Skin of body (tissue), 1 donor: ENCODE measurements at regions not wholly inside any gene's neighbourhood (a gene's known extent, or its start where the extent isn't known, plus 50 kb on each side); places are given as distances from the start of the nearest gene placed in this dataset.
A peak's percentile ranks its signal among the peaks of the same experiment; 100 is the strongest.
"Not testable (repeated sequence)": the region's sequence is repeated elsewhere in the genome, so short reads cannot be mapped to it uniquely, and the experiment has no call there.

ENCODE experiments used
- DNase-seq: peaks from one replicate; lab custom pipeline; 2025; lab: John Stamatoyannopoulos, UW

- no peak for DNase-seq
Measured at GRCh38 chr10:8279598-8279997, 225.1 kb downstream of the GATA3 start.

DNA sequence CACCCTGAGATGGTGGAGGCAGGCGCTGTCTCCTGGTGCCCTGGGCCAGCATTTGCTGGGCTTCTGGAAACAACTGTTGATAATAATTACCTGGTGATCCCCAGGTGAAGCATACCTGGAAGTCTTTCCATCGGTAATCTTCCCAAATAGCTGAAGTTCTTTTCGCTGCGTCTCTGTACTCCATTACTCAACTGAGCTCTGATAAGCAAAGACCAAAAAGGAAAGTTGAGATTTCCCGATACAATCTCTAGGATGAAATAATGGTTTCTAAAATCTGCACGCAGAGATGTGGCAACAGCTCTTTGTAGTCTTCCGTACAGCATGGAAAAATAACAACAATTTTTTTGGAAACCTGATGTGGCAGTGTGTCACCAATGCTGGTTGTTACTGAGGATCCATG, 226.5 kb downstream of the GATA3 start:
- DNase-seq = no peak

GRCh38 chr10:8282340-8282739, 227.9 kb downstream of the GATA3 start:
- no peak for DNase-seq

- no peak for DNase-seq
Measured at GRCh38 chr10:8283166-8283905, 228.8 kb downstream of the GATA3 start.

DNA sequence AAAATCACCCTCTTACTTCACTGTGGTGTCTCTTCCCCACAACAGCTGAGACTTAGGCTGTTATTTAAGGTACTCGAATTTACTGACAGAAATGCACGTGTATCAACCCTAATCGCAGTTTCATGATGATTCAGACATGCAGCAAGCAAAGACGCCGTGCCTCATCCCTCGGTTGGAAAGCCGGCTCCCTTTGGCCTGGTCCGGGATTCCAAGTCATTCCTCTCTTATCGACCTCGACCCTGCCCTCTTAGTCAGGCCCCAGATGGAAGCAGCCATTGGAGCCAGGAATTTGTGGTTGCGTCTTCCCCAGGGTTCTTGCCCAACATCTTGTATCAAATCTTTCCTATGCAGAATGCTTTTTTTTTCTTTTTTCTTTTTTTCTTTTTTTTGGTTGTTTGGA, 229.5 kb downstream of the GATA3 start:
- no peak for DNase-seq

DNA sequence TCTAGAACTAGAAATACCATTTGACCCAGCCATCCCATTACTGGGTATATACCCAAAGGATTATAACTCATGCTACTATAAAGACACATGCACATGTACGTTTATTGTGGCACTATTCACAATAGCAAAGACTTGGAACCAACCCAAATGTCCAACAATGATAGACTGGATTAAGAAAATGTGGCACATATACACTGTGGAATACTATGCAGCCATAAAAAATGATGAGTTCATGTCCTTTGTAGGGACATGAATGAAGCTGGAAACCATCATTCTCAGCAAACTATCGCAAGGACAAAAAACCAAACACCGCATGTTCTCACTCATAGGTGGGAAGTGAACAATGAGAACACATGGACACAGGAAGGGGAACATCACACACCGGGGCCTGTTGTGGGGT, 231.5 kb downstream of the GATA3 start:
- DNase-seq = not testable (repeated sequence)

- DNase-seq = no peak
Measured at GRCh38 chr10:8288600-8288999, 234.1 kb downstream of the GATA3 start.

DNA sequence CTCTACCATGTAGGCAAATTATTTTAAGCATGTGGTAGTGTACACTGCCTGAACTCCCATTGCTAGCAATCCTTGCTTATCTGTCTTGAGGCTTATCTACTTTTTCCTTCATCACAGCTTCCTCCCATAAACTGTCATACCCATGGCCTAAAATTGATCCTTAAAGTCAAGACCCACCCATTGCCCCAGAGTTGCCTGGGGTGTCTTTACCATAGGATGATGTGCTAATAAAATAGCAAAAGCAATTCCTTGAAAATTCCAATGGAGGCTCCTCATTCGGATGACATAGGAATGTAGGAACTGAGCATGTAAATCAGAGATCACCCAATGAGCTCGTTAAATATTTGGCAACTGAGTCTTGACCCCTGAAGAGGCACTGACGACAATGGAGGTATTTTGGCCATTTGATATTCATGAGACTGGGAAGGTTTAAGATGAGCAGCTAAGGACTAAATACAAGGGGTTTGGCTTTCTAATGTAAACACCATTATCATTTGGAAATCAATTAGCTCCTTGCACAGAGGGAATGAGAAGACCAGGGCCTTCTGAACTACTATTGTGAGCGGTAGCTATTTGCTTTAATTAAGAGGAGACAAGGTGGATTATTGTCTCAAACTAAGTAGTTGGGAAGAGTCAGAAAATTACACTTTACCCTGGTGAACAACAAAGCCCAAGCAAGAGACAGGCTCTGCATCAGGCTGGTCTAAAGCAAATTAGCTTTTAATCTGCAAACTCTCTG, 234.9 kb downstream of the GATA3 start:
- no peak for DNase-seq

- no peak for DNase-seq
Measured at GRCh38 chr10:8294779-8295178, 240.3 kb downstream of the GATA3 start.

DNA sequence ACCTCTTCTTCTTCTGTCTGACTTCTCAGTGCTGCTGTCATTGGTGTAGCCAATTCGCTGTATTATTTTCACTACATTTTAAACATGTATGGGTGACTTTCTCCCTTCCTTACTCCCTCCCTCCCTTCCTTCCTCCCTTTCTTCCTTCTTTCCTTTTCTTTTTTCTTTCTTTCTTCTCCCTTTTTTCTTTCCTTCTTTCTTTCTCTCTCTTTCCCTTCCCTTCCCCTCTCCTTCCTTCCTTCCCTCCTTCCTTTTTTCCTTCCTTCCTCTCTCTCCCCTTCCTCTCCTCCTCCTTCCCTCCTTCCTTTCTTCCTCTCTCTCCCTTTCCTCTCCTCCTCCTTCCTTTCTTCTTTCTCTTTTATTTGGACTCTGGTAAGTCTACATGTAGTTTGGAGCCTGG, 240.8 kb downstream of the GATA3 start:
- DNase-seq = no peak

DNA sequence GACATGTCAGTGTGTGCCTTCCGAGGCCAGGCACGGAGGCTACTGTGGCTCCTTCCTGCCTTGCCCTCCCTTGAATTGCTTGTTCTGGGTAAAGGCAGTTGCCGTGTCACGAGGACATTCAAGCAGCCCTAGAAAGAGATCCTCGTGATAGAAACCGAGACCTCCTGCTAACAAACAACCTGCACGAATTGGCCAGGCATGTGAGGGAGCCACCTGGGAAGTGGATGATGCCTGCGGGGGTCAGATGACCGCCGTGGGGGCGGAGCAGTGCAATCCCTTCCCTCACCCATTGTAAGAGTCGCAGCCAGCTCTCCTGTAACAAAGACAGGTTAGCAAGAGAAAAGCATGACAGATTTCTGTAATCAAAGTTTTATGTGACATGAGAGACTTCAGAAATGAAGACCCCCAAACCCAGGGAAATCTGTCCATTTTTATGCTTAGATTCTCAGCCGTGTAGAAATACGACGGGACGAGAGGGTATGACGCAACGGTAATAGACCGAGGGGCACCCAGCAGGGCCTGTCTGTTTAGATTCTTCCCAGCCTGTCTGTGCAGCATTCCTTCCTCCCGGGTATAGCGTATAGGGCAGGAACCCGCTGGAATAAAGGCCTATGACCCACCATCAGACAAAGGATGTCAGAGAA, 241.7 kb downstream of the GATA3 start:
- no peak for DNase-seq

DNA sequence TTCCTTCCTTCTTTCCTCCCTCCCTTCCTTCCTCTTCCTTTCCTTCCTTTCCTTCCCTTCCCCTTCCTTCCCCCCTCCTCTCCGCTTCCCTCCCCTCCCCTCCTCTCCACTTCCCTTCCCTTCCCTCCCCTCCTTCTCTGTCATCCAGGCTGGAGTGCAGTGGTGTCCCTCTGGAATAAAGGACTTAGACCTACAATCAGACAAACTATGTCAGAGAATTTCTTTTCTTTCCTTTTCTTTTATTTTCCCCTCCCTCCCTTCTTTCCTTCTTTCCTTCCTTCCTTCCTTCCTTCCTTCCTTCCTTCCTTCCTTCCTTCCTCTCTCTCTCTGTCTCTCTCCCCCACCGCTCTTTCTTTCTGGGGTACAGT, 242.2 kb downstream of the GATA3 start:
- no peak for DNase-seq

- DNase-seq = no peak
Measured at GRCh38 chr10:8297107-8297506, 242.6 kb downstream of the GATA3 start.

DNA sequence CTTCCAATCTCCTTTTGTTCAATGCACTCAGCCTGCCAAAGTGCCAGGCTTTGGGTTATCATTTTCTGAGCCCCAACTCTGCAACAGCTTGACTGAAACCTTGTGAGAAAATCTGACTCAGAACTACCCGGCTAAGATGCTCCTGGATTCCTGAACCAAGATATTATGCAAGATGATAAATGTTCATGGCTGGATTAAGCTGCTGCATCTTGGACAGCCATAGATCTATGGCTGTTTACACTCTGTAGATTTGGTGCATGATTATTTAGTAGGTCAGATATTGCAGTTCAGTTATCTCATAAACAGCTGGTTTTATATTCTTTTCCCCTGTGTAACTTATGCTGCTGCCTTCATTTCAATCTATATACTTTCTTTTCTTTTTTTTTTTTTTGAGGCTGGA, 243.5 kb downstream of the GATA3 start:
- no peak for DNase-seq

GRCh38 chr10:8298896-8299570, 244.5 kb downstream of the GATA3 start:
- DNase-seq = no peak

GRCh38 chr10:8300925-8301324, 246.4 kb downstream of the GATA3 start:
- peak; percentile 3 for DNase-seq

DNA sequence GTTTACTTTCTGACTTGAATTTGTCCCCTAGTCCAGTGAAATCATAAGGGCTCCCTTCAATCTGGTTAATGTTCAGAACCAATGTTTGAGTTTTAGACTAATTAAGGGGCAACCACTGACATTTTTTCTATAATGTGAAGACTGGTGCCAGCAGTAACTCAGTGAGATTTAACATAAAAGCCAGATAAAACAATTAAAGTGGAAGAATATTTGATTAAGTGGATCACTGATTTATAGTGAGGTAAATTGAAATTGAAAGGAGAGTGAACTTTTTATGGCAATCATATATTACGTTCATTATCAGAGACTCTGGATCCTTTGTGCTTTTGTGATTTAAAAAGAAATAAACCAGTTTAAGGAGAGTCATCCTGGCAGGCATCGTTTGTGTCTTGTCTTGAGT, 246.8 kb downstream of the GATA3 start:
- no peak for DNase-seq

DNA sequence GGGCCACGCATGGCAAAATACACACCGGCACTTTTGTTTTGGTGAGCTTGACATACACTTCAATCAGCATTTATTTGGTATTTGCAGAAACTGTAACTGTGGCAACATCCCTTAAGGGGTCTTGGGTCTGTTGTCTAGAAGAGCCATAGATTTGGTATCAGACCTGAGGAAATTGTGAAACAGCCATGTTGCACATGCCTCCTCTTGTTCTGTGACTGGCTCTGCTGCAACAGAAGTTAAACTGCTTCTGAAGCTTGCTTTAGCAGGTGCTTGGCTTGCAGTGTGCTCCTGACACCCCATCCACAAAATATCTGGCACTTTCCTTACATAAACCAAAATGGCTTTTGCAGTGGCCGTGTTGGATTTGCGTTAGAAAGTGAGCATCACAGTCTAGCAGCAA, 247.3 kb downstream of the GATA3 start:
- no peak for DNase-seq

DNA sequence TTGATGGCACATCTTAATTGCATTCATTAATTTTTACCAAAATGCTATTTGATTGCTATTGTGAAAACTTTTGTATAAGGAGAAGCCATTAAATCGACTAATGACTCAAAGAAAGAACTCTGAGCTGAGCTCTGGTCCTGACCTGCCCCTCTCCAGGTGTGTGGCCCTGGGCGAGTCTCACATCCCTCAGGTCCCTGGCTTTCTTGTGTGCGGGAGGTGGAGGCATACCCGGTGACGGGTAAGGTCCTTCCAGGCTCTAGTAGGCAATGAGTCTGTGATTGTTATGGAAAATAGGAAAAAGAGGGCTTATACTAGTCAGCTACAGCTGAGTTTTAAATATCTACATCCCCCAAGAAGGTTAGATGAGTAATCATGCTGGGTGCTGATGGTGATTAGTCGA, 248.1 kb downstream of the GATA3 start:
- DNase-seq = no peak

DNA sequence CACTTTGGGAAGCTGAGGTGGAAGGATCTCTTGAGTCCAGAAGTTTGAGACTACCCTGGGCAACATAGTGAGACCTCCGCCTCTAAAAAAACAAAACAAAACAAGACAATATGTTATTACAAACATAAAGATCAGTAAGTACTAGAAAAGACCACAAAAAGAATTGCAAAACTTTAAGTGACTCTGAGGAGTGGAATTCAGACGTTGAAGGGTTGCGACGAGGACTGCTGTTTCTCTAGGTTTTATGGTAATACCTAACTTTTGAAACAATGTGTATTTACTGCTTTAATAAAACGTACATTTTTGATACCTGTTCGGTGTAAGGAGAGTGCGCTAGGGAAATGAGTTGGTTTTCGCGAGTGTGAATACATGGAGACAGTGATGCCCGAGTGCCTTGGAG, 250.4 kb downstream of the GATA3 start:
- no peak for DNase-seq

GRCh38 chr10:8305876-8306652, 251.6 kb downstream of the GATA3 start:
- DNase-seq = no peak
